ENCODE measurements at regions not wholly inside any gene's neighbourhood (a gene's known extent, or its start where the extent isn't known, plus 50 kb on each side); places are given as distances from the start of the nearest gene placed in this dataset.

DNA sequence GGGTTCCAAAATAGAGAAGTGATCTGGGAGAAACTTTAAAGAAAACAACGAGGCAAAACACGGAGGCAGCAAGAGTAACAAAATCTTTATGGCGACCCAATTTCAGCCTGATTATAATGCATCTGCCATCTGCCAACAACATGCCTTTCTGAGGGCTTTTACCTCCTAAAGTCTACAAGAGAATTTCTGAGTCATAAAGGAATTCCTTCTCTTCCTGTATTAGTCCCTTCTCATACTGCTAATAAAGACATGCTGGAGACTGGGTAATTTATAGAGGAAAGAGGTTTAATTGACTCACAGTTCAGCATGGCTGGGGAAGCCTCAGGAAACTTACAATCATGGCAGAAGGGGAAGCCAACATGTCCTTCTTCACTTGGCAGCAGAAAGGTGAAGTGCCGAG is 226.6 kb downstream of the HACE1 start:
- DNase-seq: no peak
- intact Hi-C loops (cut with micrococcal nuclease): no loop called here
- Mint-ChIP-seq H3K4me3 (no peak overlapping the region), H3K27ac (no peak overlapping the region), H3K4me1 (no peaks in the 10 kb centered on the region), H3K36me3 (ENCODE audit: low read depth) (no peaks in the 10 kb centered on the region), H3K9me3 (no peaks in the 10 kb centered on the region), H3K27me3 (peaks cover 9% of the 10 kb centered on the region)

DNA sequence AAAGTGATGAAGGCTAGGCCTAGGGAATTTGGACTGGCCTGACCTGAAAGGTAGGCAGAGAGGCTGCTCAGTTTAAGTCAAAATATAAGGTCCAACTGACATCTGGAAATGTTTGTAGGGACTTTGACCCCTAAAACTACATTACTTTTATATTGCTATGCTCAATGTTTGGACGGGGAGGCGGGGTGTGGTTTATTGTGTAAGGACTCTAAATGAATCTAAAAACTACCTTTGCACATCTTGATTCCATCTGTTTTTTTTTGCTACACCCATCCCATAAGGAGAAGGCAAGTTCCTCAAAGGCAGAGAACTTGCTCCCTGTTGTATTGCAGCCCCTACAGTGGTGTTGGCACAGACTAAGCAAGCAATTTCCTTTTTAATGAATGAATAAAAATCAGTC is 227.1 kb downstream of the HACE1 start:
- Mint-ChIP-seq H3K27me3 (peaks cover 8% of the 10 kb centered on the region), H3K9me3 (no peaks in the 10 kb centered on the region)

DNA sequence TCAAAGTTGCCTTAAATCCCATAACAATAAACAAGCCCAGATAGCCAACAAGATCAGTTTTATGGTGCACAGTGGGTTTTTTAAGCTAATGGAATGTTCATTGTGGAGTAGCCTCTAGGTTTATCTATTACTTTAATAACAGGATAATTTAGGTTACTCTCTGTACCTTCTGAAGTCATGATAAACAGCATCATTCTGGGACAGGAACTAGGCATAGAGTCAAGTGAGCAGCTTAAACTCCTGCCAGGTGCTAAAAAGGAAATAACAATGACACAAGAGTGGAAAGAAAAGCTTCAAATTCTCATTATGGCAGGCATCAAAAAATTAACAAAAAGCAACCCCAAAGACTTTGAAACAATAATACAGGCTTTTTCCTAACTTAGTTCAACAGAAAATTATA is 228.8 kb downstream of the HACE1 start:
- Mint-ChIP-seq H3K9me3 (no peaks in the 10 kb centered on the region), H3K27me3 (peaks cover 13% of the 10 kb centered on the region), H3K4me3 (no peak overlapping the region), H3K4me1 (no peaks in the 10 kb centered on the region), H3K27ac (no peak overlapping the region), H3K36me3 (ENCODE audit: low read depth) (no peaks in the 10 kb centered on the region)
- intact Hi-C loops (cut with micrococcal nuclease): no loop called here
- no peak for DNase-seq

More for the DNA sequence above, 227.1 kb downstream of the HACE1 start:
- no peak overlapping the region for H3K4me3 Mint-ChIP-seq
- intact Hi-C loops (cut with micrococcal nuclease): no loop called here
- no peak for DNase-seq
- H3K36me3 Mint-ChIP-seq (ENCODE audit: low read depth): no peaks in the 10 kb centered on the region
- H3K4me1 Mint-ChIP-seq: no peaks in the 10 kb centered on the region
- no peak overlapping the region for H3K27ac Mint-ChIP-seq

DNA sequence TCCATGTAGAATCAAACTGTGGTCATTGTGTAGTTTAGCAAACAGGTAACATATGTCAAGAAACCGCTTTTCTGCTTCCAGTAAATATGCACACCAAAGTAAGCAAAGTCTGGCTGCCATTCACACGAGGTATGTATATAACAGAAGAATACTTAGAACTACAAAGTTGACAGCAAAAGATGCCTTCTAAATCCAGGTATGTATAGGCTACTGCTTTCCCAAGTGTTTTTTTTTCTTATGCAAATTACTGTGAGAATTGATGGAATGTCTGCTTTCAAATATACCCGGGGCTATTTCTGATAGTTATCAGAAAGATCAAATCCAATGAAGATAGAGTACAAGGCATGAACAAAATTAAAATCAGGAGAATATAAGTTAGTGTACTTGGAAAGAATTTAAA is 229.2 kb downstream of the HACE1 start:
- no peaks in the 10 kb centered on the region for H3K36me3 Mint-ChIP-seq (ENCODE audit: low read depth)
- H3K27me3 Mint-ChIP-seq: peaks cover 13% of the 10 kb centered on the region
- H3K4me3 Mint-ChIP-seq: no peak overlapping the region
- H3K9me3 Mint-ChIP-seq: no peaks in the 10 kb centered on the region
- no peak overlapping the region for H3K27ac Mint-ChIP-seq
- no peaks in the 10 kb centered on the region for H3K4me1 Mint-ChIP-seq
- intact Hi-C loops (cut with micrococcal nuclease): no loop called here
- no peak for DNase-seq

DNA sequence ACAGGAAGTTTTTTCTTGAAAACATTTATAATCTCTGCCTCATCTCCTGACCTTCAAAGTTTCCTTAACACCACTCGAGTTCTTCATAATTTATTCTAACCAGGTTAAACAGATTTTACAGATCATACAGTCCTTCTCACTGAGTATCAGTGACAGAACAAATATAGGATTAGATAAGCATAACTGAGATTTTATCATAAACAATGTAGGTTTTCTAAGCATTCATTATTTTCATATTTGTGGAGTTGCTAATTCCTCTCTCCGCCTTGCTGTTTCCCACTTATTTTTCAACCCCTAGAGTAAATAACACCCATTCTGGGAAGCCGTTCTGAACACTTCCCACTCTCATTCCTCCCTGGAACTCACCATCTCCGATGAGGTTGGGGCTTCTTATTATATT is 229.9 kb downstream of the HACE1 start:
- Mint-ChIP-seq H3K27me3 (peaks cover 16% of the 10 kb centered on the region), H3K9me3 (no peaks in the 10 kb centered on the region), H3K36me3 (ENCODE audit: low read depth) (no peaks in the 10 kb centered on the region), H3K27ac (no peak overlapping the region), H3K4me1 (no peaks in the 10 kb centered on the region), H3K4me3 (no peak overlapping the region)
- DNase-seq: no peak
- intact Hi-C loops (cut with micrococcal nuclease): no loop called here

DNA sequence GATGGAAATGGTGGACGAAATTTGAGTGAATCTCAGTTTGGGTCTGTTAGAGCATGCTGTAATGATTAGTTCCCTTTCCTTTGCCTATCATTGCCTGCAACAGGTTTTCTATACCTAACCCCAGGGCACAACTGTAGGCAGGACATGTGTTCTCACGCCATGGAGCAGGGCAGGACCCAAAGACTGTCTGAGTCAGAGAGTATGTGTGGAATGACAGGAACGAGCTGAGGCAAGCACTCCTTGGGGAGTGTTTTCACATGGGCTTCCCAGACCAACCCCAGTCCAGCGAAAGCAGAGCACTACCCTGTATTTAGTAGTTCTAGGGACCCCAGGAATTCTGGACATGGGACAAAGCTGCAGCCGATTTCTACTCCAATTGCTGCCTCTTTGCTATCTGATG is 234.2 kb downstream of the HACE1 start:
- Mint-ChIP-seq H3K9me3 (no peaks in the 10 kb centered on the region), H3K27me3 (peaks cover 14% of the 10 kb centered on the region), H3K4me3 (no peak overlapping the region), H3K36me3 (ENCODE audit: low read depth) (no peaks in the 10 kb centered on the region), H3K27ac (no peak overlapping the region), H3K4me1 (peaks cover 4% of the 10 kb centered on the region)
- no peak for DNase-seq
- intact Hi-C loops (cut with micrococcal nuclease): no loop called here

DNA sequence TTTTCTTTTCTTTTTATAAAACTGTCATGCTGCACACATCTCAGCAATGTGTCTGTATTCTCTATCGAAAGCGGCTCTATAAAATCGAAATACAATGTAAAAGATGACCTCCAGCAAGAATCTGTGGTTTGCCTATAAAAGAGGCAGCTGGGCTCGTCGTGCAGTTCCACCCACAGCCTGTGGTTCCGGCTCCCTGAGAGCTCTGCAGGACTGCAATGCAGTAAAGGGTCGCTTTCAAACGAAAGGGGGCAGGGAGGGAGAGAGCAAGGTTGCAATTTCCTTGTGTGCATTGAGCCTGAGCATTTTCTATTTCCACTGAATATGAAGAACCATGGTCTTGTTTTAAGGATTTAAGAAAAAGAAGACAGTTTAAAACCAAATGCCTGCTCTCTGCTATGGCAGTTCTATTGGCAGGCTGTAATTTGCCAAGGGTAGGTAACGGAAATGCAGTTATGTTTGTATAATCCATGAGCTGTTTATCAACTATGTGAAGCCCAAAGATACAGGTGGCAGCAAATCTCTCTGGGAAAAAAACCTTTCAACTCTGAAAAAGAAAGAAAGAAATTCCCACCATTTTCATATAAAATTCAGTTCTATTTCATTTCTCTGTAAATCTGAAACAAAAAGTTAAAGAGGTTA is 236.5 kb downstream of the HACE1 start:
- Mint-ChIP-seq H3K36me3 (ENCODE audit: low read depth) (no peaks in the 10 kb centered on the region), H3K4me1 (peaks cover 4% of the 10 kb centered on the region), H3K9me3 (no peaks in the 10 kb centered on the region), H3K27me3 (peaks cover 9% of the 10 kb centered on the region), H3K27ac (no peak overlapping the region), H3K4me3 (no peak overlapping the region)
- DNase-seq: no peak
- intact Hi-C loops (cut with micrococcal nuclease): no loop called here

DNA sequence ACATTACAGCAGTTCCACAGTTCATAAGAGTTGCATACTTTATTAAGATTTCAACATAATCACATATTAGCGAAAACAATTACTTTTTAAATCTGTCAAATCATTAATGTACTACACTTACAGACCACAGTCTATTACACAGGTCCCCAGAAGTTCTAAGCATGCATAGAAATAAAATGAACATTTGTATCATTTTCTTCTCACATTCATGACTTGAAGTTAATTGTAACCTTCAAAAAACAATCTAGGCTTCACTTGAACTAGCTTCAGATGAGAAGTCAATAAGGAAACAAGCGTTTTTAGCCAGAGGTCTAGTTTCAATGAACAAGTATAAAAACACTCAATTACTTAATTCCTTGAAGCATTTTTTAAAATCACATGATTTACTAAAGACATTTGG is 238.3 kb downstream of the HACE1 start:
- Mint-ChIP-seq H3K27me3 (peaks cover 6% of the 10 kb centered on the region), H3K36me3 (ENCODE audit: low read depth) (no peaks in the 10 kb centered on the region), H3K4me1 (peaks cover 4% of the 10 kb centered on the region), H3K9me3 (no peaks in the 10 kb centered on the region), H3K27ac (no peak overlapping the region), H3K4me3 (no peak overlapping the region)
- no peak for DNase-seq
- intact Hi-C loops (cut with micrococcal nuclease): no loop called here

DNA sequence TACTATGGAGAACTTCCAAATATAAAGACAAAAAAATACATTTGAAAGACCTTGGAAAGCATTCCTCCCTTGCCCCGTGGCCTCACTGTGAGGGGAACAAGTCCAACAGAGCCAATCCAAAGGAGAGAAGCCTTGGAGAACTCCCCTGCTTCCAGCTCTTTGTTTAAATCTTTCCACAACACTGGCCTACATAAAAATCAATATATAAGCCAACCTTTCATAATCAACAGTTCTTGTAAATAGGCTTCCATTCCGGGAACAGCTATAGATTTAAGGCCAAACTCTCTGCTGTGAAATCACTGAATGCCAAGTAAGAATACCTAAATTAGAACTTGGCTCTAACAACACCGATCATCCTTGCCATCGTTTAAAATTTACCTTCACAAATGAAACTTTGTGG is 242.1 kb downstream of the HACE1 start:
- no peaks in the 10 kb centered on the region for H3K9me3 Mint-ChIP-seq
- H3K36me3 Mint-ChIP-seq (ENCODE audit: low read depth): no peaks in the 10 kb centered on the region
- DNase-seq: no peak
- intact Hi-C loops (cut with micrococcal nuclease): no loop called here
- H3K4me3 Mint-ChIP-seq: no peak overlapping the region
- no peak overlapping the region for H3K27ac Mint-ChIP-seq
- no peaks in the 10 kb centered on the region for H3K4me1 Mint-ChIP-seq
- peaks cover 8% of the 10 kb centered on the region for H3K27me3 Mint-ChIP-seq

DNA sequence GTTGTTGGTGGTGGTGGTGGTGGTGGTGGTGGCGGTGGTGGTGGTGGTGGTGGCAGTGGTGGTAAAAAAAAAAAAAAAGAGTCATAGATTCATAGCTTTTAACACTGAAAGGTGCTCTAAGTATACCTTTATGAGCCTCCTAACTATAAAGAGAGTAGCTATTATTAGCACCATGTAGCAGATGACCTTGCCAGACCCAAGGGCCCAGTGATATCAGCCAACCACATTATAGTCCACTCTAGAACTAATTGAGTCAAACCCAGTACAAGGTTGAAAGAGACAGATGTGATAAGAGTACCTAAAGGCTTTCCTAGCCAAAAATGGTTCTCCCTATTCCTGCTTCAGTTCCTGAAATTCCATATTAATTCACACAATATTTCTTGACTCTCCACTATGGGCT is 245.3 kb downstream of the HACE1 start:
- Mint-ChIP-seq H3K27ac (no peak overlapping the region), H3K4me3 (no peak overlapping the region), H3K36me3 (ENCODE audit: low read depth) (no peaks in the 10 kb centered on the region), H3K4me1 (no peaks in the 10 kb centered on the region), H3K9me3 (no peaks in the 10 kb centered on the region), H3K27me3 (peaks cover 8% of the 10 kb centered on the region)
- no peak for DNase-seq
- intact Hi-C loops (cut with micrococcal nuclease): no loop called here

DNA sequence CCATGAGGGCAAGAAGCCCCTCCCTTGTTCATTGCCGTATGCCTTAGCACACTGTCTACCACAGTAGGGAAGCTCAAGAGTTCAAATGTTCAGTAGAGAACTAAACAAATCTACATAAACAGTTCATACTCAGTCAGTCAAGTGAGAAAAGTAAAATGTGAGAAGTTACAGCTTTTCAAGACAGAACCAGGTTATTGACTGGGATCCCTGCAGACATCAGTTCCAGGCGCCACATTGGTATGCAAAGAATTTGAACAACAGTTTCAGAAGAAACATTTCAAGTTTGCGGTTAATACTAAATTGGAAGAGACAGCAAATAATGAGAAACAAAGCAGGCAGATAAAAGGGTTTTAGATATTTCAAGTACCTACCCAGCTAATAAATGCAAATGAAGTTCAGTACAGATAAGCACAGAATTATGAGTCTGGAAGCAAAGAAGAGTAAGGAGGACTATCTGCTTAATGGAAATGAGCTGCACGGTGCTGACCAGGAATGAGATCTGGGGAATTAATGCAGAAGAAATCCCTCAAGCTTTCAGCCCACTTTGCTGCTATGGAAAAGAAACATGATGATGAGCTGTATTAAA is 246.2 kb downstream of the HACE1 start:
- Mint-ChIP-seq H3K27ac (no peak overlapping the region), H3K27me3 (peaks cover 8% of the 10 kb centered on the region), H3K4me3 (no peak overlapping the region), H3K9me3 (no peaks in the 10 kb centered on the region), H3K36me3 (ENCODE audit: low read depth) (no peaks in the 10 kb centered on the region), H3K4me1 (peaks cover 2% of the 10 kb centered on the region)
- no peak for DNase-seq
- intact Hi-C loops (cut with micrococcal nuclease): no loop called here

DNA sequence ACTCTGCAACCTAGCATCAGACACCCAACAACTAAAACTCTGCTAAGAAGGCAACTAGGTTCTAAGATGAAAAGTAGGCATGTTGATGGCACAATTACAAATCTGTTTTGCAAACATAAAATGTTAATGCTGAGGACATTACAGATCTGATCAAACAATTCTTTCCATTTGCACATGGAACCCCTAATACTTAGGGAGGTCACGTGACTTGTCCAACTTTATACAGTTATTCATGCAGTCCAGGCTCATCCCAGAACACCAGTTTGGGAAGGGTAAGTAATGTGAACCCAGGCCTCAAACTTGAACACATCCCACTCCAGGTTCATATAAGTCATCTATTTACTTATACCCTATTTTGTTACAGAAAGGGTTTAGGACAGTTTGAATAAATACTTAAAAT is 247.2 kb downstream of the HACE1 start:
- no peak for DNase-seq
- Mint-ChIP-seq H3K4me1 (peaks cover 5% of the 10 kb centered on the region), H3K27me3 (peaks cover 8% of the 10 kb centered on the region), H3K4me3 (no peak overlapping the region), H3K9me3 (no peaks in the 10 kb centered on the region), H3K36me3 (ENCODE audit: low read depth) (no peaks in the 10 kb centered on the region), H3K27ac (no peak overlapping the region)
- intact Hi-C loops (cut with micrococcal nuclease): no loop called here

DNA sequence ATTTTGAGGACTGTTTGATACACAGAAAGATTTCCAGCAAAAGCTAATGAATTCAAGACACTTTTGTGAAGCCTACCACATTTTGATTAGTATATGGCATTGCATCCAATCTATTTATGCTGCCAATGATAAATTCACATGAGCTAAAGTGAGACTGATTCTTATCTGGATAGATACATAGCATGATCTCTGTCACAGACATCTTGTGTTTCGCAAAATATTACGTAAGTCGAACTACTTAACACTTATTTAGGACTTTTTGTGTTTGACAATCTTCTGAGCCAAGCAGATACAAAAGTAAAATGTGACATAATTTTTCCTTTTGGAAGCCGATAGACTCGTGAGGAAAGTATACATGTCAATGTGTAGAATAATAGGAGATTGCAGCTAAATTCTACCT is 251.6 kb downstream of the HACE1 start:
- Mint-ChIP-seq H3K27me3 (no peaks in the 10 kb centered on the region), H3K36me3 (ENCODE audit: low read depth) (no peaks in the 10 kb centered on the region), H3K4me3 (no peak overlapping the region), H3K9me3 (peaks cover 5% of the 10 kb centered on the region), H3K27ac (no peak overlapping the region), H3K4me1 (peaks cover 16% of the 10 kb centered on the region)
- no peak for DNase-seq
- intact Hi-C loops (cut with micrococcal nuclease): no loop called here

DNA sequence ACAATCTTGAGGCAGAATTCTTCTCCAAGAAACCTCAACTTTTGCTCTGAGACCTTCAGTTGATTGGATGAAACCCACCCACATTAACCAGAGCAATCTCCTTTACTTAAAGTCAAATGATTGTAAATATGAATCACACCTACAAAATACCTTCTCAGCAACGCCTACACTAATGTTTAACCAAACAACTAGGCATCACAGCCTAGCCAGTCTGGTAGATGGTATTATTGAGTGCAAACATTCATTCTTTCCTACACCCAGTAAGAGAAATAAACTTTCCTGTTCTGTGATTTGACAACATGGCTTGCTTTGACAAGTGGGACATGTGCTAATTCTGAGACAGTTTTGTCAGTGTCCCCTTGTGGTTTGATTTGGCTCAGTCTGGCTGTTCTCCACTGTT is 252.2 kb downstream of the HACE1 start:
- no peak overlapping the region for H3K27ac Mint-ChIP-seq
- no peak overlapping the region for H3K4me3 Mint-ChIP-seq
- H3K9me3 Mint-ChIP-seq: peaks cover 5% of the 10 kb centered on the region
- no peak for DNase-seq
- H3K4me1 Mint-ChIP-seq: peaks cover 21% of the 10 kb centered on the region
- intact Hi-C loops (cut with micrococcal nuclease): no loop called here
- no peaks in the 10 kb centered on the region for H3K27me3 Mint-ChIP-seq
- no peaks in the 10 kb centered on the region for H3K36me3 Mint-ChIP-seq (ENCODE audit: low read depth)

DNA sequence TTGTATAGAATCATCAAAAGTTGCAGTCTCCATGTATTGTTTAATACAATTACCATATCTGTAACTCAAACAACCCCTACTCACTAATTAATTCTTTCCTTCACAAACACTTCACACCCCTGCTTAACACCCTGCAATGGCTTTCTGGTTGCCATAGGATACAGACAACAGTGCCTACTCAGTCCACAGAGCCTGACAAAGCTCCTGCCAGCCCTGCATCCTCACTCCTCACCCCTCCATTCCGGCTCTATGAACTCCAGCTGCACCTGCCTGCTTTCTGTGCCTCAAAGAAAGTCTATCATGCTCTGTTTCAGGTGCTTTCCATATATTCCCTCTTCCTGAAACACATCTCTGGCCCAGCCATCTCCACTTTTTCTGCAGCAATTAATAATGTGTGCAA is 253.4 kb downstream of the HACE1 start:
- DNase-seq: no peak
- H3K9me3 Mint-ChIP-seq: peaks cover 5% of the 10 kb centered on the region
- H3K4me3 Mint-ChIP-seq: no peak overlapping the region
- peaks cover 22% of the 10 kb centered on the region for H3K4me1 Mint-ChIP-seq
- H3K36me3 Mint-ChIP-seq (ENCODE audit: low read depth): no peaks in the 10 kb centered on the region
- H3K27ac Mint-ChIP-seq: no peak overlapping the region
- no peaks in the 10 kb centered on the region for H3K27me3 Mint-ChIP-seq
- intact Hi-C loops (cut with micrococcal nuclease): no loop called here
